Mesenchymal stem cell (in vitro differentiated cells and primary cell): ENCODE measurements at regions not wholly inside any gene's neighbourhood (a gene's known extent, or its start where the extent isn't known, plus 50 kb on each side); places are given as distances from the start of the nearest gene placed in this dataset.

Experiments
- DNase-seq: peaks from one replicate; pipeline ENCODE4 v3.0.0-alpha.2; 2013
- H2AFZ ChIP-seq: one replicate; pipeline ENCODE4 v1.6.1; 2013; ENCODE audit warnings: low read depth, mild to moderate bottlenecking, control low read depth, inconsistent platforms, low read length, moderate library complexity
- H2AK5ac ChIP-seq: 2 replicates; pipeline ENCODE4 v1.6.1; 2013; ENCODE audit warnings: low read length, moderate library complexity, mild to moderate bottlenecking, inconsistent platforms; ENCODE audit not compliant: severe bottlenecking
- H2BK120ac ChIP-seq: one replicate; pipeline ENCODE4 v1.6.1; 2013; ENCODE audit warnings: low read depth, mild to moderate bottlenecking, inconsistent platforms, low read length, moderate library complexity
- H2BK12ac ChIP-seq, 2 experiments: one replicate each; pipeline ENCODE4 v1.6.1; 2013; ENCODE audit warnings: inconsistent platforms in 2 of 2, low read length in 2 of 2, mild to moderate bottlenecking in 2 of 2, moderate library complexity in 2 of 2, control low read depth in 1 of 2
- H2BK15ac ChIP-seq: one replicate; pipeline ENCODE4 v1.6.1; 2013; ENCODE audit warnings: mild to moderate bottlenecking, low read depth, inconsistent platforms; ENCODE audit not compliant: poor library complexity, severe bottlenecking
- H2BK5ac ChIP-seq: 2 replicates; pipeline ENCODE4 v1.6.1; 2013; ENCODE audit warnings: low read depth, mild to moderate bottlenecking, low read length, control low read depth, inconsistent platforms; ENCODE audit not compliant: poor library complexity, severe bottlenecking
- H3K14ac ChIP-seq, 2 experiments: one replicate each; pipeline ENCODE4 v1.6.1; 2013; ENCODE audit warnings: inconsistent platforms in 2 of 2, low read length in 2 of 2, control low read depth in 1 of 2, mild to moderate bottlenecking in 1 of 2, moderate library complexity in 1 of 2
- H3K18ac ChIP-seq, 2 experiments: one replicate each; pipeline ENCODE4 v1.6.1; 2013; ENCODE audit warnings: inconsistent platforms in 2 of 2, low read length in 2 of 2, control low read depth in 1 of 2, low read depth in 1 of 2, mild to moderate bottlenecking in 1 of 2
- H3K23ac ChIP-seq, 2 experiments: one replicate each; pipeline ENCODE4 v1.6.1; 2013; ENCODE audit warnings: inconsistent platforms in 2 of 2, low read length in 2 of 2, mild to moderate bottlenecking in 2 of 2, moderate library complexity in 2 of 2, control low read depth in 1 of 2
- H3K27ac ChIP-seq: 2 replicates; pipeline ENCODE4 v1.5.1; 2013; ENCODE audit warnings: mild to moderate bottlenecking, moderate library complexity, low read length, control low read depth, inconsistent platforms; ENCODE audit not compliant: poor library complexity, severe bottlenecking
- H3K27me3 ChIP-seq, 2 experiments: 2 replicates each; pipeline versions ENCODE4 v1.6.1 to v1.7.0; 2013; ENCODE audit warnings: low read length in 2 of 2, mild to moderate bottlenecking in 2 of 2, moderate library complexity in 2 of 2, control low read depth in 1 of 2, inconsistent platforms in 1 of 2; ENCODE audit not compliant: control insufficient read depth in 1 of 2, insufficient read depth in 1 of 2
- H3K36me3 ChIP-seq, 2 experiments: 2 replicates each; pipeline versions ENCODE4 v1.6.1 to v1.7.0; 2013; ENCODE audit warnings: low read length in 2 of 2, control low read depth in 1 of 2, inconsistent platforms in 1 of 2, low read depth in 1 of 2, mild to moderate bottlenecking in 1 of 2; ENCODE audit not compliant: insufficient read depth in 2 of 2, control insufficient read depth in 1 of 2
- H3K4ac ChIP-seq, 2 experiments: one replicate each; pipeline ENCODE4 v1.6.1; 2013; ENCODE audit warnings: inconsistent platforms in 2 of 2, low read length in 2 of 2, mild to moderate bottlenecking in 2 of 2, moderate library complexity in 2 of 2, control low read depth in 1 of 2, low read depth in 1 of 2
- H3K4me1 ChIP-seq: 2 replicates; pipeline ENCODE4 v1.6.1; 2013; ENCODE audit warnings: low read depth, low read length, control low read depth; ENCODE audit not compliant: control insufficient read depth, insufficient read depth
- H3K4me2 ChIP-seq: 2 replicates; pipeline ENCODE4 v1.6.1; 2013; ENCODE audit warnings: low read length, mild to moderate bottlenecking, inconsistent platforms; ENCODE audit not compliant: poor library complexity, severe bottlenecking
- H3K4me3 ChIP-seq, 2 experiments: 2 replicates each; pipeline versions ENCODE4 v1.5.1 to v1.7.0; 2013; ENCODE audit warnings: low read length in 2 of 2, mild to moderate bottlenecking in 2 of 2, control low read depth in 1 of 2, low read depth in 1 of 2; ENCODE audit not compliant: insufficient read depth in 1 of 2
- H3K79me1 ChIP-seq: replicated peaks from 2 replicates; pipeline ENCODE4 v1.6.1; 2013; ENCODE audit warnings: mild to moderate bottlenecking, control low read depth, low read length, inconsistent platforms; ENCODE audit not compliant: poor library complexity, severe bottlenecking
- H3K9ac ChIP-seq: 2 replicates; pipeline ENCODE4 v1.7.0; 2013; ENCODE audit warnings: mild to moderate bottlenecking, low read length, moderate library complexity
- H3K9me3 ChIP-seq: 2 replicates; pipeline ENCODE4 v1.7.0; 2013; ENCODE audit warnings: mild to moderate bottlenecking, low read length; ENCODE audit not compliant: control insufficient read depth
- H4K8ac ChIP-seq: one replicate; pipeline ENCODE4 v1.6.1; 2013; ENCODE audit warnings: inconsistent platforms, mild to moderate bottlenecking, low read length, moderate library complexity
- H4K91ac ChIP-seq: one replicate; pipeline ENCODE4 v1.6.1; 2013; ENCODE audit warnings: mild to moderate bottlenecking, low read length, inconsistent platforms
- WGBS: methylation state at CpG from one replicate; pipeline ENCODE4 v1.1.7; 2013; ENCODE audit warnings: mixed read lengths; 5-methylcytosine and 5-hydroxymethylcytosine counted together

- Histone ChIP-seq H2BK120ac (no peak overlapping the region), H3K9ac (no peak overlapping the region), H3K14ac (no peak overlapping the region), H3K36me3 (no peaks in the 10 kb centered on the region), H2BK12ac (no peak overlapping the region), H2AFZ (no peak overlapping the region), H2BK5ac (no peak overlapping the region), H3K4me2 (no peak overlapping the region), H3K23ac (no peak overlapping the region), H4K91ac (no peak overlapping the region), H3K4me1 (no peaks in the 10 kb centered on the region), H3K9me3 (no peaks in the 10 kb centered on the region), H3K4me3 (no peak overlapping the region), H3K27ac (no peak overlapping the region), H3K27me3 (no peaks in the 10 kb centered on the region), H2AK5ac (no peak overlapping the region), H3K4ac (no peak overlapping the region), H3K79me1 (no peaks in the 10 kb centered on the region), H3K18ac (no peak overlapping the region), H4K8ac (no peak overlapping the region), H2BK15ac (no peak overlapping the region)
- 74% methylated on average over 4 of the region's 4 CpGs for WGBS
- no peak for DNase-seq
Observed at GRCh38 chr2:106602042-106602441, 114.9 kb downstream of the CD8B2 start.

GRCh38 chr2:106606652-106607051, 119.5 kb downstream of the CD8B2 start:
- Histone ChIP-seq H3K4me1 (no peaks in the 10 kb centered on the region), H3K4me3 (no peak overlapping the region), H3K4me2 (no peak overlapping the region), H2BK12ac (no peak overlapping the region), H3K14ac (no peak overlapping the region), H3K9ac (no peak overlapping the region), H3K18ac (no peak overlapping the region), H2BK15ac (no peak overlapping the region), H3K4ac (no peak overlapping the region), H3K27me3 (no peaks in the 10 kb centered on the region), H4K8ac (no peak overlapping the region), H2BK5ac (no peak overlapping the region), H2AK5ac (no peak overlapping the region), H3K9me3 (no peaks in the 10 kb centered on the region), H3K79me1 (no peaks in the 10 kb centered on the region), H4K91ac (no peak overlapping the region), H2BK120ac (no peak overlapping the region), H3K27ac (no peak overlapping the region), H3K36me3 (no peaks in the 10 kb centered on the region), H2AFZ (no peak overlapping the region), H3K23ac (no peak overlapping the region)
- 60% methylated on average over 2 of the region's 3 CpGs for WGBS
- no peak for DNase-seq

- no peak overlapping the region for H2BK15ac ChIP-seq
- no peak overlapping the region for H4K8ac ChIP-seq
- H3K27ac ChIP-seq: no peak overlapping the region
- no peaks in the 10 kb centered on the region for H3K79me1 ChIP-seq
- H4K91ac ChIP-seq: no peak overlapping the region
- H3K9ac ChIP-seq: no peak overlapping the region
- H3K36me3 ChIP-seq: no peaks in the 10 kb centered on the region
- no peak overlapping the region for H3K23ac ChIP-seq
- H3K4me3 ChIP-seq: no peak overlapping the region
- H3K4me2 ChIP-seq: no peak overlapping the region
- no peak overlapping the region for H3K18ac ChIP-seq
- H3K4me1 ChIP-seq: no peaks in the 10 kb centered on the region
- H3K14ac ChIP-seq: no peak overlapping the region
- no peaks in the 10 kb centered on the region for H3K27me3 ChIP-seq
- H3K4ac ChIP-seq: no peak overlapping the region
- no peaks in the 10 kb centered on the region for H3K9me3 ChIP-seq
- 73% methylated on average over 1 of the region's 1 CpG for WGBS
- H2AK5ac ChIP-seq: no peak overlapping the region
- no peak overlapping the region for H2AFZ ChIP-seq
- no peak overlapping the region for H2BK120ac ChIP-seq
- H2BK5ac ChIP-seq: no peak overlapping the region
- H2BK12ac ChIP-seq: no peak overlapping the region
- no peak for DNase-seq
Observed at GRCh38 chr2:106607371-106607770, 120.2 kb downstream of the CD8B2 start.

GRCh38 chr2:106609780-106610179, 122.6 kb downstream of the CD8B2 start:
- Histone ChIP-seq H2BK12ac (no peak overlapping the region), H3K79me1 (no peaks in the 10 kb centered on the region), H3K9me3 (no peaks in the 10 kb centered on the region), H3K4ac (no peak overlapping the region), H3K4me2 (no peak overlapping the region), H2BK5ac (no peak overlapping the region), H3K27ac (no peak overlapping the region), H4K91ac (no peak overlapping the region), H2AK5ac (no peak overlapping the region), H3K4me1 (no peaks in the 10 kb centered on the region), H3K18ac (no peak overlapping the region), H2BK15ac (no peak overlapping the region), H2AFZ (no peak overlapping the region), H4K8ac (no peak overlapping the region), H3K9ac (no peak overlapping the region), H3K23ac (no peak overlapping the region), H3K27me3 (no peaks in the 10 kb centered on the region), H3K36me3 (no peaks in the 10 kb centered on the region), H3K14ac (no peak overlapping the region), H2BK120ac (no peak overlapping the region), H3K4me3 (no peak overlapping the region)
- no peak for DNase-seq
- WGBS: 50% methylated on average over 1 of the region's 2 CpGs
